RPMI8226 (cell line): ENCODE measurements at regions not wholly inside any gene's neighbourhood (a gene's known extent, or its start where the extent isn't known, plus 50 kb on each side); places are given as distances from the start of the nearest gene placed in this dataset.

Experiments
- DNase-seq: peaks from one replicate; pipeline ENCODE4 v3.0.0-alpha.2; 2015

DNA sequence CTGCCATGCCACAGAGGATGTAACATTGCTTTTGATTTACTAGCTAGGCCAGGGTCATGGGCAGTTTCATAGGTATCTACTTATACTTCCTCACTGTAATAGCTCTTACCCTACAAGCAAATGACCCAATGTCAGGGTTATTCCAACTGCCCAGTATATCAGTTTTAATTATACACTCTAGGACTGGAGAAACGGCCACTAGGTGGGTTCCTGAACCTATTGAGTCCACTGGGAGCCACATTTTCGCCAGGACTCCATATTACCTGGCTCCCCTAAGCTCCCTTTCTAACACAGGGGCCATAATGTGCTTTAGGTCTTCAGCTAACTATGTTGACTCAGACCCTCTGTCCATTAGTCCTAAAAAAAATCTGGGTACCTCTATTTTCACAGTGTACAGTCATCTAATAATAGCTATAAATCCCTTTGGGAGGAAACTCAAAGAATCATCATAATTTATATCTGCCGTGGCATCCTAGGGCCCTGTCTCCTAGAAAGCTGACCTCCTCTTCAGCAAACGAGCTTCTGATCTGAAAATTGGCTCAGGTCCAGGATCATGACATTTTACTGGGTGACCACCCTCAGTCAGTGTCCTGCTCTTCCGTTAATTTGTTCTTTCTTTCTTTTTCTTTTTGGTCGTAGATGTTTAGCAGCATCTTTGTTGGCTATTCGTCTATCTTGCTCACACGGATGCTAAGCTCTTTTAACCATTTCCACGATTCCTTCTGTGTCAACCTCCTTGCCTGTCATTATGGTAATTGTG lies 244.3 kb downstream of the FAM76B start:
- DNase-seq: peak; percentile 12

DNA sequence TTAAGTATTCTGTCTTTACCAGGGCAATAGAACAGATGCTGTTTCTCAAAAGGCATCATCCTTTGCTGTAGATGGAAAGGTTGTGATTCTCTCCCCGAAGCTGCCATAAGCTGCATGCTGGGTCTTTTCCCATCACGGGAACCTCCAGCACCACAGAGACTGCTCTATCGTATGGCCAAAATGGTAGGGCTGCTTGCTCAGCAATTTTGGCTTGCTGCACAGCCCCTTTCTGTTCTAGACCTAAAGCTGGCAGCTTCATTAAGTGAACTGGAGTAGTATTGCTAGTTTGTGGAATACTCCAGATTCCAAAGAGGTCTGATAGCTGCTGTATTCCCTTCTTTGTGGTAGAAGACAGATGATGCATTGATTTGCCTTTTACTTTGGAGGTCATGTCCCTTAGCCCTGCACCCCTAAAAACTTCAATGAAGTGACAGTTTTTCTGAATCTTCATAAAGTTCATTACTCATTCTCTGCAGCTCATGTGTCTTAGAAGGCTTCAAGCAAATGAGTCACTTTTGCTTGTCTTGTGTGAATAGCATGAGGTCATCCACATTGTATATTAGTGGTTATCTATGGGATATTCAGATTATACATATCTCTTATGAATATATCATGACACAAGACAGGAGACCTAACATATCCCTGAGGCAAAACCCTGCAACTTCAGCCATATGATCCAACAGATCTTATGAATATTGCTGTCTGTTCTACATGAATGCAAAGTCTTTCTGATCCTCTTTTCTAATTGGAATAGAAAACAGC lies 245.3 kb downstream of the FAM76B start:
- DNase-seq: no peak

DNA sequence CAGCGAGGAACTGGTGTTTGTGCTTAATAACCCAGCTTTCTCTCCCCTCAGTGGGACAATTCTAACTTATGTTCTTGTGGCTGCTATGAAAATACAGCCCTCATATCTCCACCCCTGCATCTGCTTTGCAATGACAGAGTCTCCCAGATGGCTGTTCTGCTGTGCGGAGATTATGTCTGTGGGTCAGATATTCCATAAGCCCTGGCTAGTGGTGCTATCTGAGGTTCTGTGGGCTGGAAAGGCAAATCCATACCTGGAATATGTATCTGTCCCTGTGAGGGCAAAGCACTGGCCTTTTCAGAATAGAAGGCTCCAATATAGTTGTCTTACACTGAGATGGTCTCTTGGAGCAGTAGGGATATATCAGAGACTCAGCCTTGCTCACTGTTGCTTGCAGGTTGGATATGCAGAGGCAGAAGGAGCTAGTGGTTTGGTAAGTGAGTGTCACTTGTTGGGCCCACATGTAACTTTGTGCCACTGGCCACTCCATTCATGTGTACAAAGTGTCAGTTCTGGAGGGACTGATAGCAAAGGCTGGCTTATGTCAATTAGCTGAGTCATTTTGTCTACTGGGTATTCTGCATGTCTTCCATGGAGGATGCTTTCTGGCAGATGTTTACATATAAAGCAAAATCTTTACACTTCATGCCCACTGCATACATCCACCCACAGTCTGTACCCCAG lies 246.6 kb downstream of the FAM76B start:
- DNase-seq: no peak

DNA sequence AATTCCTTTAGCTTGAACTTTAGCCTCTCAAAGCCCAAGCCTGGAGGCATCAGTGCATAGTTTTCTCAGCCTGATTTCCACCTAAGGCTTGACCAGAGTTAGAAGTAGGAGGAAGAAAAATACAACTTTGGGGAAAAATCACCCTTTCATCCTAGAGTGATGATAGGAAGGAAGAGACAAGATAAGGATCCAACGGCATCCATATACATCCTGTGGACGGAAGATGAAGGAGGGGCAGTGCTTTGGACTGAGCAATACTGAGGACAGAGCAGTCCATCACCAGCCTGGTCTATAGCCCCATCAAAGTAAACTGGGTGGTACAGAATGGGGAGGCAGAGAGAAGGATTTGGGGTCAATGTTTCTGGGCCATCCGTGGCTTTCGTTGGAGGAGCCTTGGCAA lies 247.9 kb downstream of the FAM76B start:
- DNase-seq: no peak

DNA sequence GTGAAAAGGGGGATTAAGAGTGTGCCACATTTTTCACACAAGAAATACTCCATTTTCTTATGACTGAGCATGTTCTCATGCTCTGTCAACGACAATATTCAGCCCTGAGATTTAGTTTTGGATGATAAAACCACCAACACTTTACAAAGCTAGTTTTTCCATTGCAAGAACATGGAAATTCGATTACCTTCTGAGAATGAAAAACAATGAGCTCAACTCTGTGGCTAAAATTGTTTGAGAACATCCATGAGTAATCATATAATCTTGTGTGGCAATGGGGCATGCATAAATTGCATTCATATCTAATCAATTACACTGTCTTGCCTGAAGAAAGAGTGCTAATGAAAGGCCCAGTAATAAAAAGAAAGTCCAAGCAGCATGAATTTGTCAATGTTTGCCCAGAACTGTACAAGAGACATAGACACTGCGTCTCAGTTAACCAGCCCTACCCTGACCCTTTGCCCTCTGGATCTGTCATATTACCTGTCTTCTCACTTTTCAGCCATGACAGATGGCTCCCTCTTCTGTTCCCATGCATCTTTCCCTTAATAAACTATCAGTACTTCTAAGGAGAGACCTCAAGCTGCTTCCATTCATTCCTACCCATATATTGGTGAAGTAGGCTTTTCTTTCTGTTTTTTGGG lies 253.4 kb downstream of the FAM76B start:
- DNase-seq: no peak

DNA sequence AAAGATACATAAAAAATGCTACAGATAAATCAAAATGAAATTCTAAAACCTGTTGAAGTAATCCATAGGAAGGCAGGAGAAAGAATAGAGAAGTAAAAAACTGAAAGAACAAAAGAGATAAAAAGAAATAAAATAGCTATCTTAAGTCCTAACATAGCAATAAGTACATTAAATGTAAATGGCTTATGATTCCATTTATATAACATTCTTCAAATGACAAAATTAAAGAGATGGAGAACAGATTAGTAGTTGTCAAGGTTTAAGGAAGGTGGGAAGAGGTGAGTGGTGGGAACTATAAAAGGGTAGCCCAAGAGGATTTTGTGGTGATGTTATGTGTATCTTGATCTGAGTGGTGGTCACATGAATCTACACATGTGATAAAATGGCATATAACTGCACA lies 254.8 kb downstream of the FAM76B start:
- DNase-seq: no peak

DNA sequence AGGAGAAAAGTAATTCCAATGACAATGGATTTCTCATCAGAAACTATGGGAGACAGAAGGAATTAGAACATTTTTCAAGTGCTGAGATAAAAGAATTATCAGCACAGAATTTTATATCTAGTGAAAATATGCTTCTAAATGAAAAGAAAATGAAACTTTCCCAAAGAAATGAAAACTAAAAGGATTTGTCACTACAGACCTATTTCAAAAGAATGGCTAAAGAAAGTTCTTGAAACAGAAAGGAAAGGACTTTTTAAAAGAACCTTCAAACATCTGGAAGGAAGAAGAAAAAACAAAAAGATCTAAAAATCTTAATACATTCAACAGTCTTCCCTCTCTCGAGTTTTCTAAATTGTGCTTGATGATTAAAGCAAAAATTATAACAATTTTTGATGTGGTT lies 255.4 kb downstream of the FAM76B start:
- DNase-seq: no peak

DNA sequence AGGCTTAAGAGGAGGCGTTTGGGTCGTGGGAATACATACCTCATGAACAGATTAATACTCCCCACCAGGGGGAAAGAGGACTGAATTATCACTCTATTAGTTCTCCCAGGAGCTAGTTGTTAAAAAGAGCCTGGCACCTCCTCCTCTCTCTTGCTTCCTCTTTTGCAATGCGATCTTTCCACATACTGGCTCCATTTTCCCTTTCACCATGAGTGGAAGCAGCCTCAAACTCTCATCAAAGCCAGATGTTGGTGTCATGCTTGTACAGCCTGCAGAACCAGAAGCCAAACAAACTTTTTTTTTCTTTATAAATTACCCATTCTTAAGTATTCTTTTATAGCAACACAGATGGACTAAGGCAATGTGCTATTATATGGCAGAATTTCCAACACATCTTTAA lies 258.5 kb downstream of the FAM76B start:
- DNase-seq: no peak

DNA sequence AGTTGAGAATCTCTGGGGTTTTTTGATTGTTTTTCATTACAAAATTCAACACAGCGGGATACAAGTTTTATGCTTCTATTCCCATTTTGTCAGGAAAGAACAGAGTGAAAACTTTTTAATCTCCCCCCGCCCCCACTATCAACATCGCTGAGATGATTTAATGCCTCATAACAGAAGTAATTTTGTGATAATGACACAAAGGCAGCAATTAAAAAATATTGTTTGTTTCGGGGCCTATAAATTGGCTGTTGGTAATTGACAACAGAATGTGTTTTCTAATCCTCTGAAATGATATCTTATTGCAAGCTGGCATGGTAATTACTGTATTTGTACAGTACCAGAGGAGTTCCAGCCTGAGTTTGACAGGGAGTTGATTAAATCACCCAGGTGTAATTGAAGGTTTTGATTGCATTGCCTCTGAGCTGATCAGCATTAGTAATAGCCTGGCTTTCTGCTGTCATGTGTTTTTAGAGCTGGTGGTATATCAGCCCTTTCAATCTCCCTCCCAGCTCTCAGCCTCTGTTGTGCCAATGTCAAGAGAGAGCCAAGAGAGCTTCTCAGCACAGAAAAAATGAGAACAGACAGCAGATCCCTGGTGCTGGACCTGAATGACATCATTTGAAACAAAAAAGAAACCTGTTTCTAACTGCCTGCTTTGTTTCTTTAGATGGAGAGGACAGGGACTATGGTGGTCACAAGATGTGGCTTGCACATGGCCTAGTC lies 265.1 kb downstream of the FAM76B start:
- DNase-seq: no peak

DNA sequence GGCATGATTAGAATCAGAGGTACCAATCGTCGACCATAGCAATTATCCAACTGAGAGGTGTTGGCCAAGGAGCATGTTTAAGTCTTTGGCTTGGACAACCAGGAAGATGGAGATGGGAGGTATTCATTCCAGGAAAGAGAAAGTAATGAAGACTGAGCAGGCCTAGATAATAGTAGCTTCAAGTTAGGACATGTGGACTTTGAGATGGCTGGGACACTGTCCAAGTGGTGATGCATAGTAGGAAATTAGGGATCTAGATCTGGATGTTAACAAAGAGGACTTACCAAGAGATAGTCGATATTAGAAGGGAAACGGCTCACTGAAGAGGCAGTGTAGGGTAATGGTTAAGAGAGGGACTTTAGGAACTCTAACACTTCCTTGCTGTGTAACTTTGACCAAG lies 266.7 kb downstream of the FAM76B start:
- DNase-seq: no peak

DNA sequence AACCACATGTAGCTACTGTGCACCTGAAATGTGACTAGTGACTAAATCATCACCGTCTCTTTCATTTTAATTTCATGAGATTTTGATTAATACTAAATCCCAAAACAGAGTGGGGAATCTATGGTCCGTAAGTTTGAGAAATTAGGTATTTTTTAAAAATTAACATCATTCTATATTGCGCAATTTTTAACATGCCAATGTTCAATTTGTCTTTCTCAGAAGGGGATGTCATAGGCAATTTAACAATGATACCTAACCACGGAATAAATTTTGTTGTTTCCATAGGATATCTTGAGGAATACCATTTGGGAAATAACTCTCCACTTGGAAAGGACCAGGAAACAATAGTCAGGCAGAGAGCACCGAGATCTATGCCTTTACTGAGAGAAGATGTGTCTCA lies 267.7 kb downstream of the FAM76B start:
- no peak for DNase-seq

DNA sequence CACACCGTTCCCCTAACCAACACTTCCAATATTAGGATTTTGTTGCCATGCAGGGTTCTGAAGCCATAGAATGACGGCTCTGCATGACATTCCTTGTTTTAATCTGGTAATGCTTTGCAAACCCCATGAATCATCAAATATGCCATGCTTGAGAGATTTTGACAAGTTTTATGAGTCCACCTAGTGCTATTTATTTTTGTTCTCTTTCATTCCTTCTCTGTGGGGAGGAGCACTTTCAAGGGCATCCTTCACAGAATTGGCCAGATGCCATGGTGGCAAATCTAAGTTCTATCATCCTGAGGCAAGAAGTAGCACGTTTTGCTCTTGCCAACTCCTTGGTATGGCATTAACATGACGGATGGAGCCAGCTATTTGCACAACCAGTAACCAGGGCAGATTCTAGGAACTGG lies 268.4 kb downstream of the FAM76B start:
- no peak for DNase-seq

DNA sequence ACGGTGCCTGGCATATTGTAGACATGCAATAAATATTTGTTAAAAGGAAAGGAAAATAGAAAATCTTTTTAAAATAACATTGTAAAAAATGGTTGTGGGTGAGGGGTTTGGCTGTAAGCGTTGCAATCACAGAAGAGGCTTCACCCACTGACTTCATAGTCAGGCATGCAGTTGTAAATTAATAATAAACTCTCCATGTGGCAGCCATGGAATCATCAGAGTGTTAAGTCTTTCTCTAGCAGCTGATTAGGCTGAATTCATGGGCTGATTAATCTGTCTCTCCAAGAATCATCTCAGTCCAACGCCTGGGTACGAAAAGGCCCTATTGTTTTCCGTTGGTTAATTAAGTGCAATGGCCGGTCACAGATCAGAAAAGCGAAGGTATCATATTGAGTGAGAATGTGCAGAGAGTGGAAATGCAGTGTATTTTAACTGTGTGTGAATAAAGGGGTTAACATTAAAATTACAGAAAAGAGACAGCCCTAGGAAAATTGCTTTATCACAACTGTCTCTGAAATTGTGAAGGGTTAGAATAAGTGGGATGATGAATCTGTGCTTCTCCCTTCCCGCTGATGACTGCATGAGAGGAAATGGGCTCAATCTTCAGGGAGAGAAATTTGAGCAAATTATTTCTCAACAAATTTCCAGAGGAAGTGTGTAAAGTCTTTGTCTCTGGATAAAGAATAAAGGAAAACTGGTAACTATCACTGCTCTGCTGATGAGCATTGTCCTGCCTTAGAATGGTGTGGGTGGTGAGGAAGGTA lies 269.0 kb downstream of the FAM76B start:
- no peak for DNase-seq

DNA sequence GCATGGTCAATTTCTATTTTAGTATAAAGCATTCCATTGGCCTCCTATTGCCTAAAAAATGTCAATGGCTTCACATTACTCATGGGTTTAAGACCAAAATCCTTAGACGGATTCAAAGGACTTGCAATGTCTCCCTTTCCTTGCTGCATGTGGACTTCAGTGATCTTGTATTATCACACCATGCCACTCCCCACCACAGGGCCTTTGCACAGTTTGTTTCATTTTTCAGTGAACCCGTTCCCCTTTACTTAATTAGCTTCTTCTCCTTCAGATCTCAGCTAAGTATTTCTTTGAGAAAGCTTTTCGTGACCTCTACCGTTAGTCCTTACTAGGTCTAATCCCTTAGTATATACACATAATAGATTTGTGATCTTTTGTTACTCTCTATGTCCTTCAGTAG lies 269.7 kb downstream of the FAM76B start:
- DNase-seq: no peak

DNA sequence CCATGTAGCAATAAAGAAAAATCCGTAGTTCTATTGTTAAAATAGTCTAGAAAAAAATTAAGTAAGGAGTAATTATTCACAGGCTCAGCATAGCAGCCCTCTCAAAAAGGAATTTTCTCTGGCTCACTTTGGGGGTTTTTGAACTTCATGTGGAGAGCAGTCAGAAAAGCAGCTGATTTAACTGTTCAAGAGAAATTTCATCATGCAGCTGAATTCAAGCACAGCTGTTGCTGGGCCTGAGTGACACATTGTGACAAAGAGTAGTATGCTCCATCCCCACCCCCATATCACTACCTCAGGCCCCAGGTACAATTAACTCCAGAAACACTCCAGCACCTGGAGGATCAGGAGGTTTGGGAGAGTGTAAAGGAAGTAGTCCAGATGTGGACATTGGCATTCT lies 272.1 kb downstream of the FAM76B start:
- DNase-seq: no peak

DNA sequence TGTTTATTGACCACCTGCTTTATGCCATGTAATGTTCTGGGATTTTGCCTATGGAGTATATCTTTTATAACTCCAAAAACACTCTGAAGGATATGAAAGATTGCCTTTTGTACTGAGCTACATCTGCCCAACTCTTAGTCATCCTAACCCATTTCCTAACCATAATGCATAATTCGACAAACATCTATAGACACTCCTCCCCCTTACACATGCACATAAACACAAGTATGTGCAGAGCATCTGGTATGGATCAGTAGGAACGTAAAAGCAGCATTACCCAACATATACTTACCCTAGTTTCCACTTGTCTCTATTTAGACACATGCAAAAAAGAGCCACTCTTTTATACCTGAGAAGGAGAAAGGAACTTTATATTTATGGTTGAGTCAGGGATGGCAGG lies 272.8 kb downstream of the FAM76B start:
- DNase-seq: no peak

DNA sequence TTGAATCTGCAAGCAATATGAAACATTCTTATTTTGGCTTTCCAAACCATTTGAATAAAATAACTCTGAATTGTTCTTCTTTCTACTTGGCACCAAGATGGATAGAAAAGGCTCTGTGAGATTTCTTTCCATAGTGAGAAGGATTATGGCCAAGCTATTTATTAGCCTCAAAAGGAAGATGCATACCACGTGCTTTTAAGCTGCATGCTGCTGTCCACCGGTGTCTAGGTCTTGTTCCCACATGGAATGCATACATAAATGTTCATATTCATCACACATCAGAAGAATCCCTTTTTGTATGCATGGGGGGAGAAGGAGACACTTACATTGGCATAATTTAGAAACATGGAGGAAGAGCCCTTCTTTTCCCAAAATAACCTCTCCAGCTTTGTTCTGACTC lies 273.4 kb downstream of the FAM76B start:
- DNase-seq: no peak

DNA sequence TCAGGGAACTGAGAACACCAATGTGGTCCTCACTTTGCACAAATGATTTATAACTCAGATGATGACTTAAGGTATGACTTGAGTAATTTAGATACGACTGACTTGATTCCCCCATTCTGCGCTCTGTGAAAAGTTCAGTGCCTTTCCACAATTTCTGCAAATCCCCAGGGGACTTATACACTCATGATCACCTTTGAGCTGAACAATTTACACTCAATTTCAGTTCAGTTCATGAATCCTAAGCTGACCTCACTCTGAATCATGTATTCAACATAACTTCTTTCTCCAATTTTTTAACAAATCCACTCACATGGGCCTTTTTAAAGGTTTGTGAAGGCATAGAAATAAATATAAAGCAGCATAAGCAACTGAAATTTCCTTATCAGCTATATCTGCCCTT lies 274.2 kb downstream of the FAM76B start:
- DNase-seq: no peak

DNA sequence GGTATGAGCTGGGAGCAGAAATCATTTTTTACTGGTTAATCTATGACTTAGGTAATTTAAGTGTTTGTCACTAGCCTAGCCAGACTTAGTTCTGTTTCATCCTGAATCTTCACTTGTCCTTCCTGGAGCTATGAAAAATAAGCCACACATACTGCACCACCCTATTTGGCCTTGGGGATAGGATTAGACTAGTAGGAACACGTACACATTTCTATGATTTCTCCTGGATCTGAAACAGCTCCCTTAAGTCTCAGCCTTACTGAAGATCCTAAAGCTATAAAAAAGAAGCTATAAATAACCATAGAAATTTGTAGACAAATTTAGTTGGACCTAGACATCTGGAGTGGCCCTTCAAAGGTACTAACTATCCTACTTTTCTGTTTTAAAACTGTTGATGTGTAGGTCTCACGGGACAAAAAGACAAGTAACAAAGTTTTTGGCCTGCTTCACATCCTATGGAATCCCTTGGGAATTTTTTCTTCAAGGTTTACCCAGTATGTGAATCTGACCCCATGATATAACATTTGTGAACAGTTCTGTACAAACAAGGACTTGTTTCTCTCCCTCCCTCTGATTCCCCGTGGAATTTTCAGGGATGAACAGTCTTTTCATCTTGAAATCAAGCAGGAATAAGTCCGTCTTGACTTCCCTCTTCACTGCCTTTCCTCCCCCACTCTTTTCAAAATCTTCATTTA lies 275.0 kb downstream of the FAM76B start:
- no peak for DNase-seq

DNA sequence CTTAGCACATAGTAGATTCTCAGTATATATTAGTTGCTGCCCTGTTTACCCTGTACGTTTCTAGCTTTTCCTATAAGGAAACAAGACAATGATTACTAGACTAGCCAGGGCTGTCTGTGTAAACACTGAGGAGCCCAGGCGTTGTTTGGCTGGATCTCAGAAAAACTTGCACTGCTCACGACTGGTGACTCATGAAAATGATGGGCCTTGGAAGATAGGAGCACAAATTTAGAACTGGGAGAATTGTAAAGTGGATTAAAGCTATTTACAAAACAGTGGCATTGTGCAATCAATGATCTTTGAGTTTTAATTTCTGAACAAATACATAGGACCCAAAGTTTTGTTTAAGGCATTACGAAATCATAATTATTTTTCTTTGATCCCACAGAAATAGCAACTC lies 276.9 kb downstream of the FAM76B start:
- DNase-seq: no peak

DNA sequence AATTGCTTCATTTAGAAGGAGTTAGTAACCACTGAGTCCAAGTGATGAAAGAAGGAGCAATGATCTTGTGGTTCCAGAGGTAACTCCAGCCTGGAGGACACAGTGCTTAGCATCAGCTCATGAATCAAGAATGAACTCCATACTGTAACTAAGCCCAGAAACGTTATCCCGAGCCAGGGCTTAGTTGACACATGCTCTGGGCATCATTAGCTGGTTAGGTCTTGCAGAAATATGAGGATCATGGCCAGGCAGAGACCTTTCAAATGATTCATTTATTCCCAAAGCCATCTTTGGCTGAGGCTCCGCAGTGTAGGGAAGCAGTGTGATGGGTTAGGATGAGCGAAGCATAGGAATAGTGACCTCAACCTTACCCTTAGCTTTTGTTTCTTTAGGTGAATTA lies 277.4 kb downstream of the FAM76B start:
- no peak for DNase-seq
